Calu3 (cell line): ENCODE measurements at regions not wholly inside any gene's neighbourhood (a gene's known extent, or its start where the extent isn't known, plus 50 kb on each side); places are given as distances from the start of the nearest gene placed in this dataset.

Experiments used
- BruUV-seq: library from RNA; stranded (reverse); fragments of 400-500 nt; replicated peaks from 2 replicates; lab custom pipeline; 2021; lab: Mats Ljungman, UMichigan
- CTCF ChIA-PET: fragments of 300-600 bp; sonication (Branson Sonifier 250); formaldehyde crosslinking; loops from one replicate; lab custom pipeline; 2022; ENCODE audit warnings: antibody characterized with exemption; lab: Charles Lee
- DNase-seq: peaks from one replicate; pipeline ENCODE4 v3.0.0; 2022
- H3K27ac Mint-ChIP-seq: one replicate; pipeline ENCODE4 v1.8.0; 2022; ENCODE audit warnings: mixed read lengths; ENCODE audit not compliant: unreplicated experiment
- H3K27me3 Mint-ChIP-seq: one replicate; pipeline ENCODE4 v1.8.0; 2022; ENCODE audit warnings: mixed read lengths; ENCODE audit not compliant: unreplicated experiment
- H3K36me3 Mint-ChIP-seq: one replicate; pipeline ENCODE4 v1.8.0; 2022; ENCODE audit warnings: mild to moderate bottlenecking, moderate library complexity, mixed read lengths; ENCODE audit not compliant: insufficient read depth, unreplicated experiment
- H3K4me1 Mint-ChIP-seq: one replicate; pipeline ENCODE4 v1.8.0; 2022; ENCODE audit warnings: mild to moderate bottlenecking, low read depth, mixed read lengths; ENCODE audit not compliant: unreplicated experiment
- H3K4me3 Mint-ChIP-seq: one replicate; pipeline ENCODE4 v1.8.0; 2022; ENCODE audit warnings: mild to moderate bottlenecking, low read depth, moderate library complexity, mixed read lengths; ENCODE audit not compliant: unreplicated experiment
- H3K9me3 Mint-ChIP-seq: one replicate; pipeline ENCODE4 v1.8.0; 2022; ENCODE audit warnings: low read depth, mixed read lengths; ENCODE audit not compliant: unreplicated experiment
- intact Hi-C: fragments of 100-400 bp; cut with micrococcal nuclease; formaldehyde crosslinking; loops from one replicate; pipeline ENCODE4 v1.10.0; 2022; ENCODE audit not compliant: unreplicated experiment
- TF ChIP-seq, protein P1 (sequence below): fragments of 200-600 bp; IDR thresholded peaks from one replicate; pipeline ENCODE4 v1.8.0; 2022; ENCODE audit warnings: antibody characterized with exemption; ENCODE audit not compliant: unreplicated experiment

- no peak for DNase-seq
- Mint-ChIP-seq H3K27me3 (peaks cover 6% of the 10 kb centered on the region), H3K9me3 (peaks cover 2% of the 10 kb centered on the region), H3K4me3 (no peak overlapping the region), H3K27ac (no peak overlapping the region), H3K36me3 (no peaks in the 10 kb centered on the region), H3K4me1 (no peaks in the 10 kb centered on the region)
- BruUV-seq = no TSS peak
- intact Hi-C loops = no loop called here
- CTCF ChIA-PET = no interaction called here
- TF ChIP-seq, protein P1, sequence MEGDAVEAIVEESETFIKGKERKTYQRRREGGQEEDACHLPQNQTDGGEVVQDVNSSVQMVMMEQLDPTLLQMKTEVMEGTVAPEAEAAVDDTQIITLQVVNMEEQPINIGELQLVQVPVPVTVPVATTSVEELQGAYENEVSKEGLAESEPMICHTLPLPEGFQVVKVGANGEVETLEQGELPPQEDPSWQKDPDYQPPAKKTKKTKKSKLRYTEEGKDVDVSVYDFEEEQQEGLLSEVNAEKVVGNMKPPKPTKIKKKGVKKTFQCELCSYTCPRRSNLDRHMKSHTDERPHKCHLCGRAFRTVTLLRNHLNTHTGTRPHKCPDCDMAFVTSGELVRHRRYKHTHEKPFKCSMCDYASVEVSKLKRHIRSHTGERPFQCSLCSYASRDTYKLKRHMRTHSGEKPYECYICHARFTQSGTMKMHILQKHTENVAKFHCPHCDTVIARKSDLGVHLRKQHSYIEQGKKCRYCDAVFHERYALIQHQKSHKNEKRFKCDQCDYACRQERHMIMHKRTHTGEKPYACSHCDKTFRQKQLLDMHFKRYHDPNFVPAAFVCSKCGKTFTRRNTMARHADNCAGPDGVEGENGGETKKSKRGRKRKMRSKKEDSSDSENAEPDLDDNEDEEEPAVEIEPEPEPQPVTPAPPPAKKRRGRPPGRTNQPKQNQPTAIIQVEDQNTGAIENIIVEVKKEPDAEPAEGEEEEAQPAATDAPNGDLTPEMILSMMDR = no peak
Observed at GRCh38 chr9:111193095-111193494, 136.9 kb downstream of the OR2K2 start.

DNA sequence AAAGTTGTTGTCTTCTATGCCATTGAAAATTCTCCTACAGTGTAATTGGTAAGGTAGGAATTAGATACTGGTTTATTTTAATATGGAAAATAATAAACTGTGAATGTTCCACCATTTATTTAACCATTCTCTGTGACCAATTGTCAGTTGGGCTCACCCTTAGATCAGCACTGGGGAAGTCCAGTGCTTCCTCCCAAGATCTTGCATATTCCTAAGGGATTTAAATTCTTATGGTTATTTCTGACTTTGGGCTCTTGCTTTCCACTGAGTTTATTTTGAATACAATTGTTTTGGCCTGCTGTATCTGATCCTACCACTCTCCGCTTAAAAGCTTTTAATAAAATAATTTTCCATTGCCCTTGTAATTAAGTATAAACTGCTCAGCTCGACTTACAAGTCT is 137.4 kb downstream of the OR2K2 start:
- H3K27ac Mint-ChIP-seq = no peak overlapping the region
- no peak for DNase-seq
- BruUV-seq = no TSS peak
- H3K4me1 Mint-ChIP-seq = no peaks in the 10 kb centered on the region
- peaks cover 2% of the 10 kb centered on the region for H3K27me3 Mint-ChIP-seq
- H3K36me3 Mint-ChIP-seq = no peaks in the 10 kb centered on the region
- TF ChIP-seq, protein P1 = no peak
- no peak overlapping the region for H3K4me3 Mint-ChIP-seq
- intact Hi-C loops = no loop called here
- CTCF ChIA-PET = no interaction called here
- H3K9me3 Mint-ChIP-seq = no peaks in the 10 kb centered on the region

DNA sequence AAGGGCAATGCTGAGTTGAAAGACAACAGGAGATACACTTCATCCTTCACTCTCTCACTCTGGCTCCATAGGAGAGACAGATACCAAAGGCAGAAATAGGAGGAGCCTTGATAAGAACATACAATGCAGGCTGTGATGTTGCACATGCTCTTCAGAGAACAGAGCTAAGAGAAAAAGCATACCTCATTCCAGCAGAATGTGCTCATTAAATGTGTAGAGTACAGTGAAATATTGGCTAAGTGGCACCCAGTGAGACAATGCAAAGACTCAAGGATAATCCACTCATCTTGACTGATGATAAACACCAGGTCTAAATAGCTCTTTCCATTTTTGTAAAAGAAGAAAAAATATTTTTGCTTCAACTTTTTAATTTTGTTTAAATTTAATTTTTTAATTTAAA is 139.7 kb downstream of the OR2K2 start:
- TF ChIP-seq, protein P1 = no peak
- H3K4me3 Mint-ChIP-seq = no peak overlapping the region
- no peaks in the 10 kb centered on the region for H3K9me3 Mint-ChIP-seq
- no TSS peak for BruUV-seq
- no peak overlapping the region for H3K27ac Mint-ChIP-seq
- H3K36me3 Mint-ChIP-seq = no peaks in the 10 kb centered on the region
- no peaks in the 10 kb centered on the region for H3K27me3 Mint-ChIP-seq
- no peak for DNase-seq
- CTCF ChIA-PET = no interaction called here
- no peaks in the 10 kb centered on the region for H3K4me1 Mint-ChIP-seq
- intact Hi-C loops = no loop called here

DNA sequence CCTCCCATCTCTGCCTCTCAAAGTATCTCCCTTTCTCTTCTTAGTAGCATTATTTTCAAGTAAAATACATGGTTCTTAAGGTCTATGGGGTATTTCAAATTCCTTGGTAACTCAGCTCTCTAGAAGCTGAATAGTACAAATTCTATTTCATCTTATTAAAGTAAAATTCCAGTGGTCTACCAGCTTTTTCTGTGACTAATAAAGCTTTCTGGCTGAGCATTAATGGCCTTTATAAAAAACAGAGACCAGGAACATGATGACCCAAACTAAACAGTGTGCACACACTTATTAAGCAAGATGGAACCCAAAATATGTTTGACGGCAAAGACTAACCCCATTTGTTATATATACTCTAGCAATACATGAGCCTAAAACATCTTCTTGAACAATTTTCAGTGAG is 142.6 kb downstream of the OR2K2 start:
- Mint-ChIP-seq H3K27me3 (no peaks in the 10 kb centered on the region), H3K9me3 (no peaks in the 10 kb centered on the region), H3K4me1 (no peaks in the 10 kb centered on the region), H3K36me3 (no peaks in the 10 kb centered on the region), H3K4me3 (no peak overlapping the region), H3K27ac (no peak overlapping the region)
- BruUV-seq = no TSS peak
- intact Hi-C loops = no loop called here
- TF ChIP-seq, protein P1 = no peak
- CTCF ChIA-PET = no interaction called here
- DNase-seq = no peak
